OCI-M2 (cell line): ENCODE measurements at regions not wholly inside any gene's neighbourhood (a gene's known extent, or its start where the extent isn't known, plus 50 kb on each side); places are given as distances from the start of the nearest gene placed in this dataset.

Experiments
- DNase-seq: peaks from one replicate; lab custom pipeline; 2025; ENCODE audit not compliant: unreplicated experiment; lab: John Stamatoyannopoulos, UW

DNA sequence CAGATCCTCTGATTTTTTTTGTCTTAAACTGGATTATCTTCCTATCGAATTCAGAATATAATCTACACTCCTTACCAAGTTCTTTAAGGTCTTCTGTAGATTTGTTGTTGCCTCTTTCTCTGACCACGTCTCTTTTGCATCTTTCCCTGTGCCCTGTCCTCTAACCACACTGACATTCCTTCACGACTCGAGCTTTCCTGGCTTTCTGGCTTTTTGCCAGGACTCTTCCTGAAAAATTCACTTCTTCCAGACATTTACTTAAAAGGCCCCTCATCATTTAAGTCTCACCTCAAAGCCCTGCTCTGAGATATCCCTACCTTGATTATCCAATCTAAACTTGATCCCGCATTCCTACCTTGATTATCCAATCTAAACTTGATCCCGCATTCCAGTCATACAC lies 422.3 kb upstream of the DCN start:
- DNase-seq, result no peak

DNA sequence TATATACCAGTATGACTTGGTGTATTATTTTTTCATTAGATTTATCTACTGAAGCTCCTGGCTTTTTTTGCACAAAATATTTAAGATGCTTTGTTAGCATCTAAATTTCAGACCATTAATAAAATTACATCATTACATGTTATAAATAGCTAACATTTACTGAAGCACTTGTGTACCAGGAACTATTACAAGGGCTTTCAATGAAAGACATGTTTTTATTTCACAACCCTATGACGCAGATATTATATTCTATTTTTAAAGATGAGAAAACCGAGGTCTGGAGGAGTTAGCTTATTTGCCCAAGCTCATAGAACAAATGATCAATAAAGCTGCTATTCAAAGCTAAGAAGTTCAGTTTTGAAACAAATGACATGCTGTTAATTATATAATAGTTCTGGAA lies 420.4 kb upstream of the DCN start:
- no peak for DNase-seq

DNA sequence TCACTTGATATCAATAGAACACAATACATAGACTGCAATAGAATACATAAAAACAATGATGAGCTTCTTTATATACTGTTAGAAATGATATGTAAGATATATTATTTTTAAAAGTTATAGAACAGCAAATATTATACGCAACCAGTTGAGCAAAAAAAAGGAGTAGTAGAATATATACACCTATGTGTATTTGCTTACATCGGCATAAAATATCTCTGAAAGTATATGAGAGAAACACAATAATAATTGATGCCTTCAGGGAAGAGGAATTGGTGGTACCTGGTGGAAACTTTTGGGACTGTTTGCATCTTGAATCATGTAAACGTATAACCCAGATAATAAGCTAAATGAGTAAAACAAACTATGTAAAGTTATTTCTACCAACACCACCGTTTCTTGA lies 418.4 kb upstream of the DCN start:
- DNase-seq, result no peak

DNA sequence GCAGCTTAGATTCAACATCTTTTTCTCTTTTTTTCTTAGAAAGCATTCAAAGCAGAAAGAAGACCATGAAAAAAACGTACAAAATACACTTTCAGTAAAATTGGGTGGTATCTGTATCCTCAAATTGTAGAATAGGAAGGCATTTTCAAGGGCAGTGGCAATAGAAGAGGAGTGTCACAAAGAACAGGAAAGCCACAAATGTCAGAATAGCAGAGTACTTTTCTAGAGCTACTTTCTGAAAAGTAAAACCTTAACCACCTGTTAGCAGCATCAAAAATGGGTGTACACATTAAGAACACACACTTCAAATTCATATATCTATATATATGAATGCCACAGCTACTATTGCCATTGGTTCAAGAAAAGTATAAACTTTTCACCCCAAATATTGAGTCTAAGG lies 412.1 kb upstream of the DCN start:
- DNase-seq, result no peak

DNA sequence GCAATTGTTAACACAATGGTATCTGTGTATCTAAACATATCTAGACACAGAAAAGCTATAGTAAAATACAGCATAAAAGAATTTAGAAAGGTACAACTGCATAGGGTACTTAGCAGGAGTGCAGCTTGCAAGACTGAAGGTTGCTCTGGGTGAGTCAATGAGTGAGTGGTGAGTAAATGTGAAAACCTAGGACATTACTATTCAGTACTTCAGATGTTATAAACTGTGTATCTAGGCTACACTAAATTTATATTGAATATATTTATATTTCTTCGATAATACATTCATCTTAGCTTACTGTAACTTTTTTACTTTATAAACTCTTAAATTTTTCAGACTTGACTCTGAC lies 409.0 kb upstream of the DCN start:
- DNase-seq, result no peak

DNA sequence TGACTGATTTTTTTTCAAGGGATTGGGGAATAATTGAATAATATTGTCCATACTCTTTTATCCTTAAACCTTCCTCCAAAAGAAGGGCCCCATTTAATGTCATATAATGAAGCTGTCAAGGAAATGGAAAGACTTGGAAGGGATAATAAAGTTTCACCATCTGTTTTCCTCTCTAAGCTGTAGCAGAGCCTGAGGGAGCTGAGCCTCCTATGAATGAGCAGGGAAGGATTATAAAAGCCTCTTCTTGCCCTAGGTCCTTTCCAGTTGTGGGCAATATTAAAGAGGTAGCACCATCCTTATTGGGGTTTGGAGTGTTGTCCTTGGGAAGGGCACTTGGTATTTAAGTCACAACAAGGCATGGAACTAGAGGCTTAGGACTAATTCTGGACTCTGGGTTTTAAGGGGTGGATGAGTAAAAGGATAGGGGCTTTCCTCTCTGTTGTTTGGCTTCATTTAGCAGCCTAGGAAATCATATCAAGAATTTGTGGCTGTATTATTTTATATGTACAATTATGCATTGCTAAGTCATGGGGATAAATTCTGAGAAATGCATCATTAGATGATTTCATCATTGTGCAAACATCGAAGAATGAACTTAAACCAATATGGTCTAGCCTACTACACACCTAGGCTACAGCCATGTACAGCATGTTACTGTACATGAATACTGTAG lies 408.5 kb upstream of the DCN start:
- no peak for DNase-seq

DNA sequence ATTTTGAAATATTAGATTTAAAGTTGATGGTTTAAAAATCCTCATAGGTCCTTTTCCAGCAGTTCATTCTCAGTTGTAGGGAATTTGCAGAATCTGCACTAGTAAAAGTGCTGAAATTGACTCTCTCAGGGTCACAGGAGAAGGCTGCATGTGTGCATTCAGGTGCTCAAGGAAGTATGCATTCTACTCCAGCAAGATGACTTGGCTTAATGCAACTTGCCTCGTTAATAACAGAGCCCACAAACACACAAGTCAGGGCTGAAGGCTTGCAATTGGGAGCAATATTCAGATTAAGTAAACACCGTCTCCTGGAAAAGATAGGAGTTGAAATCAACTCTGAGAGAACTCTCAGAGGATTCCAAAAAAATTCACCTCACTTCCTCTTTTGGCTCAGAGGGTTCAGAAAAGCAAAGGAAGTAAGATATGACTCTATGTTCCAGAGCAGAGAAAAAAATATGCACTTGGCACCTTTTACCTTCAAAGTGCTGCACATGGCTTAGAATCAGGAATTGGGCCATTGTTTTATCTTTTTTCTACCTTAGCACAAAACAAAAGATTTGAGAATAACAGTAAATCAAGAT lies 406.3 kb upstream of the DCN start:
- no peak for DNase-seq

DNA sequence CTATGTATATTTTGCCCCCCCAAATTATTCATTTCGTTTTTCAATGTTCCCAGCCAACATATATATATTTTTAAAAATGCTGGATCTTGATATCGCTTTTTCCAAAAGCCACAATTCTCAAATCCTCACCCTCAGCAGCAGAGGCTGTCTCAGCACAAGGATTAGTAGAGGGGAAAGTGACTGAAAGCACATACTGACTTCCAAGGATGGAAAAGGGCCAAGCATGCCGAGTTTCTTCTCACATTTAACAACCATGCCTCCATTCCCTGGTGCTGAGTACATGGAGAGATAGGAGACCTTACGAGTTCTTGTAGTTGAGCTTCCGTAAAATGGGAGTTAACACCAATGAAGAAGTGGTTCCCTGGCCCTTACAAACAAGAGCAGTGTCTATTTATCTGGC lies 403.4 kb upstream of the DCN start:
- no peak for DNase-seq

DNA sequence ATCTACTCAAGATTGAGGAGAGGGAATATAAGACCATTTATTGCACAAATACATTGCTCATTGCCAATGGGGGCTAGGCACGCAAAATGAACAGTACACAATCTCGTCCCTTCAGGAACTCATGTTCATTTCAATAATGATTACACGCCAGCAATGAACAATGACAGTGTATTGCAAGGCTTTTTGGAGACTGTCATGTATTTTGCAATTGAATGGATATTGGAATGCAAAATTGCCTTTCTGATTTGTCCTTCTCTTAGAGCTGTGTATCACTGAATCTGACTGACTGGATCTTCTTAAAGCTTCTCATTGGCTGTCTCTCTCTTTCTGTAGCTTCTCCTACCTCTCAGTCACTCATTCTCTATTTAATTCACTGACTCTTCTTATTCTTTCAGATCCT lies 400.2 kb upstream of the DCN start:
- DNase-seq, result no peak

DNA sequence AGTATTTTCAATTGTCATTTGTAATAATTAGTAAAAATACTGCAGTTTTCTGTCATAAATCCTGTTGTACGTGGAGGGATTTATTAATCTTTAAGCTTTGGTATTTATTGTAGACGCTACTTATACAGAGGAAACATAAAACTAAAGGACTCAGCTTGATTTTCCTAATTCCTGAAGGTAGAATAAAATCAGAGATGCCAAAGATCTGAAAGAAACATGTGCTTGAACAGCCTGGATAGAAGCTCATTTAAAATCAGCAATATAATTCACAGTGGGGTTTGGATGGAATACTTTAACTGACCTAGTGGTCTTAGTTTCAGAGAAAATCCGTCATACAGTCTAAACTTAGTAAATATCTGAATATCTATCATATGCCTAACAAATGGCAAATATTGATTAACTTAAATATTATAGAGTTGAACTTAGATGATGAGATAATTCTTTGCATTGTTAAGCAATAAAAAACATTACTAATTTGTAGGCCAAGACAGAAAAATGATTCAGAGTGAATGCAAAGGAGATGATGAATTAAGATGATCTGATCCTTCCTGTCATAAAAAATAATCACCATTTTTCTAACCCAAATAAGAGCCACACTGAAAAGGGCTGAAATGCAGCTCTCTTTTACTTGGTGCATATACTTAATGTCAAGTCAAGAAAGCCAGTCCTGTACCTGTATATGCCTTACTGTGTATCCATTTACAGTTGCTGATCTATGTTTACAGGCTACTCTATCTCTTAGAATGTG lies 397.1 kb upstream of the DCN start:
- no peak for DNase-seq

DNA sequence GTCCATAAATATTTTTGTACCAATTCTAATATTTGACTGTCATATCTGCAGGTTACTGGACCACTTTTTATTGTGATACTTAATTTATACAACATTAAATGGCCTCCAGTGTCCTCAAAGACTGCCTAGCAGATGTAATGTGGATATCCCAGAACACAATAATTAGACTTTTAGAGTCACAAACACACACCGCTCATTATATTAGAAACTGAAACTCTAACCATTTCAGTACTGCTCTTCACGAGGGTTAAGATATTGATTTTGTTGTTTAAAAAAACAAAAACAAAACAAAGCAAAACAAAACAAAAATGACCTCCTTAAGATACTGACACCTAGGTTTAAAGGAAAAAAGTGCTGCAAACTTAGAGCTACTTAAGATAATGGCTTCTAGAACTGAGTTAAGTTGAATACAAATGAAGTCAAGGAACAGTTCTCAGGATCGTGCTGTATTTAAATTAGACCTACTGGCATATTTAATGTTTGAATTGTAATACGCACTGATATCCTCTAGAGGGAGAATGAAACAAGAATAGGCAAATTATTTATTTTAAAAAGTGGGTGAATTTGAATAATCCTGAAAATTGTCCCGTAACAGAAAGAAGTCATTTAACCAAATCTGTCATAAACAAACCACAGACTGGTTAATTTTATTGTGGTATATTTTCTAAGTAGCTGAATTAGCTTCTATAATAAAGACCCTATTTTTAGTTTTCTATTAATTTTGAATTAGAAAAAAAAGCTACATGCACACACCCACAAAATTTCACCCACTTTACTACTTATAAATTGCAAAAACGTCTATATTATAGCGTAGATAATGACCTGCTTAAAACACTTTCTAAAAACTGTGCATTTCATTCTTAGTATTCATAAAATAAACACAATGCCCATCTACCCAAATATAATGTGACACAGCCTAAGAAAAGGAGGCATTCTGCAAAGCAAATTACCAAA lies 395.2 kb upstream of the DCN start:
- no peak for DNase-seq

DNA sequence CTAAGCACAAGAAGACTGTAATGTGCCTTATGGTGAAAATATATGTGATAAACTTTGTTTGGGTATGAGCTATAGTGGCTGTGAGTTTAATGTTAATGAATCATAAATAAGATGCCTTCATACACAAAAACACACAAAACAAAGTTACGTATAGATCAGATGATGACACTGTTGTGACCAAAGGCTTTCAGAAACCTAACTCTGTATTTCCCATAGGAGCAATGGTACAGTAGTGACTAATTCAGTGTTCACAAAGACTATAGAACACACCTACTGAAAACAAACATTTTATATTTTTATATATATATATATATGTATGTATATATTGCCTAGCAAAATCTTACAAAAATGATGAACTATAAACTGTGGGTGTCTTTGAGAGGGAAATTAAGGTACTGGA lies 393.8 kb upstream of the DCN start:
- no peak for DNase-seq

DNA sequence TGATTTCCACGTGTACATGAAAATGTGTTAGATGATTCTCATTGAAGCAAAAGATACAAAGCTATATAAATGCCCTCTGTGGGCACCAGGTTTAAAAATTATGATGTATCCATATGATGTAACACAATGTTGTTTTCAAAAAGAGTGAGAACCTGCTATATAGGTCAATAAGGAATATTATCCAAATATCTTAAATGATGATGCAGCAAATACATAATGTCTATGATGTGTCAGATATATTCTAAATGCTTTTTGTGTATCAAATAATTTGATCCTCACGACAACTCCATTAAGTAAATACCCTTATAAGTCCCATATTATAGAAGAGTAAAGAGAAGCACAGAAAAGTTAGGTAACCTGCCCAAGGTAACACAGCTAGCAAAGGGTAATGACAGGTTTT lies 393.0 kb upstream of the DCN start:
- DNase-seq, result no peak

DNA sequence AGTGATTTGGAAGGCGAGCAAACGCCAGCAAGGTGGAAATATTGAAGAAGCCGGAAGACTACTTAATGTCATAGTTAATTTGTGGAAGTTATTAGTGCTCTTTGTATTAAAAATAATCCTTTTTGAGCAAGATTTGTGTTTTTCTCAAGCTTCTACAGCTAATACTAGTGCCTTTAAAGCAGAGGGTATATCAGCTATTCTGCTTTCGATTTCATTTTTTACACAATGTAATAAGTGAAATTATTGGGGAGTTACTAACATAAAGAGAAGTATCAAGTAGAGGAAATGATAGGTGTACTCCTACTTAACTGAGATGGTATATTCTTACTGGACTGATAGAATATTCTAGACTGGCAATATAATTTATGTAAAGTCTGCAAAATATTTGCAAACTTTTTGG lies 392.4 kb upstream of the DCN start:
- no peak for DNase-seq

DNA sequence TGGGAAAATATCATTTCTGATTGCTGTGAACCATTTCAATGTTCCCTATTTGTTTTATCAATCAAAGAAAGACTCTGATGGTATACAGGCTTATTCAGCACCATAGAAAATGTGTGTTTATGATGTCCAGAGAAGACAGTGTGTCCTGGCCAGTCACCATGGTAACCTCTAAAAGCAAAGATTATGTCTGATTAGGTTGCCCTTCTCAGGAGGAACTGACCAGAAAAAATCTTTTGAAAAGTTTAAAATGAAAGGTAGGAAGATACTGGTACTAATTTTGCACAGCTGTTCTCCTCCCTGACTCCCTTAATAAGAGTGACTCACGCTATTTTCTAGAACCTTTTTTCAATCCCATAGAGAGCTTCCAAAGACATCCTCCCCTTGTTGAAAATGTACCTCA lies 391.8 kb upstream of the DCN start:
- DNase-seq, result no peak

DNA sequence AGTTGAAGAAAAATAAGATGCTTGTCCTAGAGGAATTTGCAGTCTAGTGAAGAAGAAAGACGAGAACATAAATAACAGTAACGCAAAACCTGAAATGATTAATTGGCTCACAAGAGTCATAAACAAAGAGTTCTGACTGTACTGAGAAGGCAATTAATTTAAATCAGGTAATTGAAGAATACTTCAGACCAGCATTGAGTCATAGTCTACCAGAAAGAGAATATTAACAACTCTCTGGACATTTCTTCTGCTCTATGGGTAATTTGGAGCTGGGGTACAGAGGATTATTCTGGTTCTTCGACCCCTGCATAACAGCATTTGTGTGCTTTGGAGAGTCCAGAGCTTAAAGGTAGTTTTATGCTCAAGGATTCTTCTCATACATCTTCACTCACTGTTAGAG lies 390.3 kb upstream of the DCN start:
- no peak for DNase-seq

DNA sequence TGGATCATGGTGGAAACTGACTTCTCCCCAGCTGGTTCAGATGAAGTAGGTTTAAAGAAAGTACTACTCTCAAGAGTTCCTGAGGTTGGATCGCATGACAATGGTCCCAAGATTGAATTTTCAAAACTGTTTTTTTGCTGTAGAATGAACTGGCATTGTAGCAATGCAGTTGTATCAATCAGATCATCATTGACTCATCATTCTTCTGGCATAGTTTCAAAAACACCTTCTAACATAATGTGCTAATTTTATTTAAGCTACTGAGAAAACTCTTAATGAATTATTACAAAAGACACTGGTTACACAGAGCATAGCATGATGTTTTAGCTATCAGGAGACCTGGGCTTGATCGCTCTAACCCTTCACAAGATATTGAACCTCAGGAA lies 384.5 kb upstream of the DCN start:
- no peak for DNase-seq

DNA sequence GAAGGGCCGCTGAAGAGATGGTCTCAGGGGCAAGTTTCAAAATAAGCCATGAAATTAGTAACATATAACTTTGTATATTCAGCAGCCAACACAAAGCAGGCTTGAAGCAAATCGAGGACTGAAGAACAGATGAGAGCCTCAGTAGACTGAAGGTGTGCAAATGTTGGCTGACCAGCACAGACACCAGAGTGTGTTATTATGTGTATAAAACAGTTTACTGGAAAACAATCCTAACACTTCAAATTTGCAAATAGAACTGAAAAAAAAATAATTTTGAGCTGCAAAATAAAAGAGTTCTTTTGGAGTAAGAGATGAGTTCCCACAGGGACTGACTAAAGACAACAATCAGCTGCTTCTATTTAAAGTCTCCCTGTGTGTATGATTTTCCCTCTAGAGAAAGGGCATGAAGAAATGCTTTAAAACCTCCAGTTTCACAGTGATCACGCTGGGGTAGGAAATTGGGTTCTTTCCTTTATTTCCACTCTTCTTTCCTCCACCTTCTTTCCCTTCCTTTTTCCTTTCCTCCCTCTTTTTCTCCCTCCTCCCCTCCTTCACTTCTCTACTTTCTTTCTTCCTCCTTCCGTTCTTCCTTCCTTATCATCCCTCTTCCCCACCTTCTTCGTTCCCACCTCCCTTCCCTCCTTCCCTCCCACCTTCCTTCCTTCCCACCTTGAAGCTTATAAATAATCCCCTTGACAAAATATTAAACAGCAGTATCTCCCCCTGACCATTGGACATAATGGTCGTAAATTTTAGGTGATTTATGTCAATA lies 383.9 kb upstream of the DCN start:
- no peak for DNase-seq

DNA sequence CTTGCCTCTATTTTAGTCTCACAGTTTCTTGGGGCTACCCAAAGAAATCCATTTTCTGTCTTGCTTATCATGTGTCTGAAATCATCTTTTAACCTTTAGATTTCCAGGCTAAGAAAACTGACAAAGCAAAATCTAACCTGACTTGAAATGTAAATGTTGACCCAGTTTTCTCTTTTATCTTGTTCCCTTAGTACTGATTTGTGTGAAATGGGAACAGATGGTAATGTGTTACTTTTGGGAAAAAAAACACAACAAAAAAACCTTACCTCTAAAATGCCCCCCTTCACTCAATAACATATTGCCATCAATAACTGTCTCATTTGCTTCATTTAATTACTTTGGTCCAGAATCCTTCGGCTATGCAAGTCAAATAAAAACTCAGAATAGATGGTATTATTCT lies 383.2 kb upstream of the DCN start:
- DNase-seq, result no peak

DNA sequence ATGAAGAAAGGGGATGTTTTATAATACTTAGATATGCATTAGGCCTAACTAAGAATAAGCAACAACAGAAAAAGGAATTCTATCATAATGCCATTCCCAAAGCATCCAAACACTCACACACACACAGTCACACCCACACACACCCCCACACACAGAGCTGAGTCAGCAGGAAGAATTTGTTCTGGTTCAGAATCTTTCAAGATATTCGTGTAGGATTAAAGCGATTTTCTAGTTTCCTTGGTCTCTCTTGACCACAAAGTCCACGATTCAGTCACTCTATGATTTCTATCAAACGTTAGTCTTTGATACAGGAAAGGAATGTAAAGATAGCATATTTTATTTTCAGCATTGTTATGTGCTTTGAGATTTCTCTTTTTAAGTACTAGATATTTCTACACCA lies 382.6 kb upstream of the DCN start:
- DNase-seq, result no peak
